ENCODE measurements at regions not wholly inside any gene's neighbourhood (a gene's known extent, or its start where the extent isn't known, plus 50 kb on each side); places are given as distances from the start of the nearest gene placed in this dataset.

GRCh38 chr21:25080141-25080540, 527.1 kb downstream of the MRPL39 start:
- no peak for TF ChIP-seq EZH2 (IDR thresholded peaks at IDR 0.05; ENCODE audit: insufficient read depth, poor library complexity, severe bottlenecking)
- TF ChIP-seq EZH2phosphoT487 (IDR thresholded peaks at IDR 0.05; ENCODE audit: insufficient read depth, low read depth): no peak

All from GM23248 (cell line).